ENCODE measurements at regions not wholly inside any gene's neighbourhood (a gene's known extent, or its start where the extent isn't known, plus 50 kb on each side); places are given as distances from the start of the nearest gene placed in this dataset.

- TF ChIP-seq, protein P1, sequence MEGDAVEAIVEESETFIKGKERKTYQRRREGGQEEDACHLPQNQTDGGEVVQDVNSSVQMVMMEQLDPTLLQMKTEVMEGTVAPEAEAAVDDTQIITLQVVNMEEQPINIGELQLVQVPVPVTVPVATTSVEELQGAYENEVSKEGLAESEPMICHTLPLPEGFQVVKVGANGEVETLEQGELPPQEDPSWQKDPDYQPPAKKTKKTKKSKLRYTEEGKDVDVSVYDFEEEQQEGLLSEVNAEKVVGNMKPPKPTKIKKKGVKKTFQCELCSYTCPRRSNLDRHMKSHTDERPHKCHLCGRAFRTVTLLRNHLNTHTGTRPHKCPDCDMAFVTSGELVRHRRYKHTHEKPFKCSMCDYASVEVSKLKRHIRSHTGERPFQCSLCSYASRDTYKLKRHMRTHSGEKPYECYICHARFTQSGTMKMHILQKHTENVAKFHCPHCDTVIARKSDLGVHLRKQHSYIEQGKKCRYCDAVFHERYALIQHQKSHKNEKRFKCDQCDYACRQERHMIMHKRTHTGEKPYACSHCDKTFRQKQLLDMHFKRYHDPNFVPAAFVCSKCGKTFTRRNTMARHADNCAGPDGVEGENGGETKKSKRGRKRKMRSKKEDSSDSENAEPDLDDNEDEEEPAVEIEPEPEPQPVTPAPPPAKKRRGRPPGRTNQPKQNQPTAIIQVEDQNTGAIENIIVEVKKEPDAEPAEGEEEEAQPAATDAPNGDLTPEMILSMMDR (IDR thresholded peaks at IDR 0.05), result no peak
- TF ChIP-seq POLR2A (IDR thresholded peaks at IDR 0.05), result no peak
Observed at GRCh38 chr4:63578383-63578782, 830.9 kb downstream of the TECRL start.

Data from Peyer's patch (tissue), 4 donors.